HPDE6-E6E7 (cell line): ENCODE measurements at regions not wholly inside any gene's neighbourhood (a gene's known extent, or its start where the extent isn't known, plus 50 kb on each side); places are given as distances from the start of the nearest gene placed in this dataset.
"Not testable (repeated sequence)": the region's sequence is repeated elsewhere in the genome, so short reads cannot be mapped to it uniquely, and the experiment has no call there.

ENCODE experiments used
- DNase-seq: peaks from one replicate; pipeline ENCODE4 v3.0.0; 2011; ENCODE audit warnings: missing footprints; ENCODE audit errors: extremely low spot score

- DNase-seq, result not testable (repeated sequence)
These were observed 99.2 kb downstream of the ZNF100 start for GRCh38 chr19:21668072-21668773.

GRCh38 chr19:21655540-21656126 lies 111.7 kb downstream of the ZNF100 start:
- no peak for DNase-seq

- DNase-seq, result not testable (repeated sequence)
These were observed 115.9 kb downstream of the ZNF100 start for GRCh38 chr19:21651478-21651877.

DNA sequence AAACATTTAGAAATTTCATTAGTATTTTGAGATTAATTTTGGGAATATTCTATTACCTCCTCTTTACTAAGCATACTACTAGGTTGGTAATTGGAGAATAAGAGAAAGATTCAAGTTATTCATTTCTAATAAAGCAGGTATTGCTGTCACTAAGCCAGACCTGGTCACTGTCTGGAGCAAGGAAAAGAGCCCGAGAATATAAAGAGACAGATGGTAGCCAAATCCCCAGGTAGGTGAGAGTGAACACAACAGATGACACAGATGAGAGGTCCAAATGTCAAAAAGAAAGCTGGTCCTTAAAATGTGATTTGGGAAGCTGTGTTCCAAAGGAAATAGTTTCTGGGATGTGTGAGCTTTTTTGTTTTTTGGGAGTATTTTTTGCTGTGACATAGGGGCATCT lies 128.6 kb downstream of the ZNF100 start:
- no peak for DNase-seq

- no peak for DNase-seq
These were observed 121.7 kb downstream of the ZNF429 start for GRCh38 chr19:21626924-21627697.

GRCh38 chr19:21626091-21626490 lies 120.7 kb downstream of the ZNF429 start:
- DNase-seq, result no peak

DNA sequence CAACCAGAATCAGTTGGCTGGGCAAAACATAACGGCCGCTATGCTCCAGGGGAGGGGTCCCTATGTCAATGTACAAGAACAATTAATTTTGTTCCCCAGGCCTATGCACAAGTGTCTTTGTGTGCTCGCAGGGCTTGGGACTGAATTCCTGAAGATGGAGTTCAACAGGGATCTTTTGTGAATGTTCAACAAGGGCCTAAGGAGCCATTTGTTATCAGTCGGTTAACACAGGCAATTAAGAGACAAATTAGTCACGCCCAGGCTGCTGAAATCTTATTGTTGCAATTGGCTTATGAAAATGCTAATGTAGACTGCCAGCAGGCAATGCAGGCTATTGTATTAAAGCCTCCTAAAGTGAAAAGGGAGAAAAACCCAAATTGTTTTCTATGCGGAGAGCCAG lies 117.5 kb downstream of the ZNF429 start:
- DNase-seq, result no peak

DNA sequence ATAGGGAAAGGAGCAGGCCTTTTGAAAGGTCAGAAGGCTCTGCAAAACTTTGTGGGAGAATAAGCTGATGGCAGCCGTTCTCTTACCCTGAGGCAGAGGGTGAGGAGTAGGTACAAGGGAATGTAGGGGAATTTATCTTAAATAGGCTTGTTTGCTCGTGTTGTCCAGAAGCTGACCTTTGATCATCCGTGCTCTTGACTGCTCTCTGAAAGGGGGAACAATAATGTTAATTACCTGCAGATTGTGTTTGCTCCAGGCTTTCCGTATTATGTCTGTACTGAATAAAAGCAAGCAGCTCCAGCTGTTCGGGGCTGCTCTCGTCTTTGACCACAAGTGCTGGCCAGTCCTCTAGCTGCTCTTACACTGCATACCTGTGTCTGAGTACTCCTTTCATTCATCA lies 116.3 kb downstream of the ZNF429 start:
- no peak for DNase-seq

DNA sequence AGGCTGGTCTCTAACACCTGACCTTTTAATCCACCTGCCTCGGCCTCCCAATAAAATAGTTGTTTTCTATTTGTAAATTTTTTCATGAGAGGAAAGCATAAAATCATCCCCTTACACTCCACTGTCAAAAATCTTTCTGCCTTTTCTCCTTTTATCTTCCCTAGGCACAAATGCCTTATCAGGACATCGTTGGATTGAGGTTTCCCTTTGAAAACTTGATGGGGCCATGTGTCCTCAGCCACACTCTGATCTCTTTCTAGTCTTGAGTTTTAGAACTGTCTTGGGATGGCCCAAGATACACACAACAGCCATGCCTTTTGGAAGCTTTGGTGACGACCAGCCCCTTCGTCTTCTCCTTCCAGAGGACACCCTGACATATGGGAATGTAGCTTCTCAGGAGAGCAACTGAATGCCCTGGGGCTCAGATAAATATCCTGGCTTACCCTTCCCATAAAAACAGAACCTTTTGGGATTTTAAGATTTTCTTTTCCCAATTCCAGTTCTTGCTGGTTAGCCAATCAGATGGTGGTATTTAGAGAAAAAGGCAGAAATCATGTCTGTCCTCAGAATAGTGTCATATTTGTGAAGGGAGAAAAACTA lies 112.4 kb downstream of the ZNF429 start:
- DNase-seq, result no peak

DNA sequence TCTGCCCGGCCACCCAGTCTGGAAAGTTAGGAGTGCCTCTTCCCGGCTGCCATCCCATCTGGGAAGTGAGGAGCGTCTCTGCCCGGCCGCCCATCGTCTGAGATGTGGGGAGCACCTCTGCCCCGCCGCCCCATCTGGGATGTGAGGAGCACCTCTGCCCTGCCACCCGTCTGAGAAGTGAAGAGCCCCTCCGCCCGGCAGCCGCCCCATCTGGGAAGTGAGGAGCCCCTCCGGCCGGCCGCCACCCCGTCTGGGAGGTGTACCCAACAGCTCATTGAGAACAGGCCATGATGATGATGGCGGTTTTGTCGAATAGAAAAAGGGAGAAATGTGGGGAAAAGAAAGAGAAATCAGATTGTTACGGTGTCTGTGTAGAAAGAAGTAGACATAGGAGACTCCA lies 109.4 kb downstream of the ZNF429 start:
- not testable (repeated sequence) for DNase-seq

DNA sequence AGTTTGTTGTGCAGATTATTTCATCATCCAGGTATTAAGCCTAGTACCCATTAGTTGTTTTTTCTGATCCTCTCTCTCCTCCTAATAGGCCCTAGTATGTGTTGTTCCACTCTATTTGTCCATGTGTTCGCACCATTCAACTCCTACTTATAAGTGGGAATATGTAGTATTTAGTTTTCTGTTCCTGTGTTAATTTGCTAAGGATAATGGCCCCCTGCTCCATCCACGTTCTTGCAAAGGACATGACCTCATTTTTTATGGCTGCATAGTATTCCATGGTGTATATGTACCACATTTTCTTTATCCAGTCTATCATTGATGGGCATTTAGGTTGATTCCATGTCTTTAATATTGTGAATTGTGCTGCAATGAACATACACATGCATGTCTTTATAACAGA lies 107.8 kb downstream of the ZNF429 start:
- not testable (repeated sequence) for DNase-seq

DNA sequence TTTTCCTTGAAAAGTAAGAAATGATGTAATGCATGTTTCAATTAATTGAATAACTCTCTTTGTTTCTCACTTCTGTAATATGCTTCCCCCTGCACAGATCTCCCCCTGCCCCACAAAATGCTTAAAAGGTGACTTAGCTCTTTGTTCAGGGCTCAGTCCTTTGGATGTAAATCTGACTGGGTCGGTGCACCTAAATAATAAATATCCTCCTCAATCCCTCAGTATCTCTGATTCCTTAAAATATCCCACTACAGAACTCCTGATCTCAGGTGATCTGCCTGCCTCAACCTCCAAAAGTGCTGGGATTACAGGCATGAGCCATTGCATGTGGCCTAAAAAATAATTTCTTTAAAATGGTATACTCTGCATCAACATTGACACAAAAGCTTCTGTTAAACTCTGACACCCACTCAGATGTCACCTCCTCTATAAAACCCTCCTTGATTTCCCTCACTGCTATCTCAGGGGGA lies 107.0 kb downstream of the ZNF429 start:
- DNase-seq, result no peak

- DNase-seq, result no peak
These were observed 106.4 kb downstream of the ZNF429 start for GRCh38 chr19:21611659-21612402.

- DNase-seq, result no peak
These were observed 105.4 kb downstream of the ZNF429 start for GRCh38 chr19:21610787-21611186.

GRCh38 chr19:21610341-21610740 lies 104.9 kb downstream of the ZNF429 start:
- no peak for DNase-seq

DNA sequence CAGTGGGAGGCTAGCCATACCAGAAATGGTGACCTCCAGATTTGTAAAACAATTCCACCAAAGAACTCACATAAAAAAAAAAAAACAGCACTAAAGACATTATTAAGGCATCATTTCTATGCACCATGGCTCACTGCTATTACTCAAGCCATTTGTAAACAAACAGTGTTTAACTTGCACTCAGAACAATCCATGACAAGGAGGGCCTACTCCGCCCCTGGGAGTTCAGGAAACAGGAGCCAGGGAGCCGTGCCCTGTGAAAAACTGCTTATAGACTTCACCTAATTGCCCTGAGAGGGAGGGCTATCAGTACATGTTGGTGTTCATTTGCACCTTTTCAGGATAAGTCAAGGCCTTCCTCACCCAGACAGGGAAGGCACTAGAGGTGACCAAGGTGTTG lies 103.2 kb downstream of the ZNF429 start:
- no peak for DNase-seq

DNA sequence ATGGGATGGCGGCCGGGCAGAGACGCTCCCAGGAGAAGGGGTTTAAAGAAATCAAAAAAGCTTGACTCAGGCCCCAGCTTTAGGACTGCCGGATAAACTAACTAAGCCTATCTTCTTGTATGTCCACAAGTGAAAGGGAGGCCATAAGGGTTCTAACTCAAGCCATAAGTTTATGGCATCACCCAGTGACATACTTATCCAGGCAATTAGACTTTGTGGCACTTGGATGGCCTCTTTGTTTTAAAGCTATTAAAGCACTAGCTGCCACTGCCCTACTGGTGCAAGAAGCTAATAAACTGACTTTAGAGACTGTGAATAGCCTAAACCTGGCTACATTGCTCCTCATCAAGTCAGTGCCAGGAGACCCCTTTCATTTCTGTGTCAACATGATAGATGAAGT lies 102.0 kb downstream of the ZNF429 start:
- DNase-seq, result no peak

DNA sequence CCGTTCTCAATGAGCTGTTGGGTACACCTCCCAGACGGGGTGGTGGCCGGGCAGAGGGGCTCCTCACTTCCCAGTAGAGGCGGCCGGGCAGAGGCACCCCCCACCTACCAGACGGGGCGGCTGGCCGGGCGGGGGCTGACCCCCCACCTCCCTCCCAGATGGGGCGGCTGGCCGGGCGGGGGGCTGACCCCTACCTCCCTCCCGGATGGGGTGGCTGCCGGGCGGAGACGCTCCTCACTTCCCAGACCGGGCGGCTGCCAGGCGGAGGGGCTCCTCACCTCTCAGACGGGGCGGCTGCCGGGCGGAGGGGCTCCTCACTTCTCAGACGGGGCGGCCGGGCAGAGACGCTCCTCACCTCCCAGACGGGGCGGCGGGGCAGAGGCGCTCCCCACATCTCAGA lies 101.6 kb downstream of the ZNF429 start:
- not testable (repeated sequence) for DNase-seq

DNA sequence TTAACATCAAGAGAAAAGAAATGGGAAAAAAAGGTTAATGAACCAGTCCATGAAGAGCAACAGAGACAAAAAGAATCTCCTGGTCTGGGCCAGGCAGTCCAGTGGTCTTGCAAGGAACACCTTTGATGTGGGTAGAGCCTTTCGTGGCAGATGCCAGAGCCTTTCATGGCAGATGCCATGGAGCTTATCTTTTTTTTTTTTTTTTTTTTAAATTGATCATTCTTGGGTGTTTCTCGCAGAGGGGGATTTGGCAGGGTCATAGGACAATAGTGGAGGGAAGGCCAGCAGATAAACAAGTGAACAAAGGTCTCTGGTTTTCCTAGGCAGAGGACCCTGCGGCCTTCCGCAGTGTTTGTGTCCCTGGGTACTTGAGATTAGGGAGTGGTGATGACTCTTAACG lies 100.9 kb downstream of the ZNF429 start:
- not testable (repeated sequence) for DNase-seq

- peak; percentile 8 for DNase-seq
These were observed 99.6 kb downstream of the ZNF429 start for GRCh38 chr19:21604951-21605476.
